HCT116 (cell line): ENCODE measurements at regions not wholly inside any gene's neighbourhood (a gene's known extent, or its start where the extent isn't known, plus 50 kb on each side); places are given as distances from the start of the nearest gene placed in this dataset.

Experiments used
- ATAC-seq: fragments of 200-7000 bp; cut with Tn5 transposase; 2 replicates; pipeline ENCODE4 v1.9.1; 2020; ENCODE audit warnings: mild to moderate bottlenecking, moderate library complexity
- BruUV-seq: library from RNA; stranded (reverse); fragments of 400-500 nt; replicated peaks from 2 replicates; lab custom pipeline; 2021; lab: Mats Ljungman, UMichigan
- CTCF ChIA-PET: fragments of 300-600 bp; sonication (Branson Sonifier 250); formaldehyde crosslinking; loops from one replicate; lab custom pipeline; 2021; ENCODE audit warnings: antibody characterized with exemption; lab: Charles Lee
- POLR2A ChIA-PET: fragments of 300-600, 350-600 bp; sonication (Branson Sonifier 250); formaldehyde crosslinking; loops from one replicate; lab custom pipeline; 2021; ENCODE audit warnings: antibody characterized with exemption; lab: Charles Lee
- RAD21 ChIA-PET, 2 experiments: fragments of 300-600 bp; sonication (Branson Sonifier 250); formaldehyde crosslinking; loops; one replicate each; lab custom pipeline; 2023; ENCODE audit warnings: low total read pairs in 2 of 2; ENCODE audit not compliant: uncharacterized antibody in 2 of 2, unreplicated experiment in 2 of 2, low non-redundant PET in 1 of 2; lab: Charles Lee
- DNase-seq: peaks from one replicate; pipeline ENCODE4 v3.0.0-alpha.2; 2010; ENCODE audit warnings: low read depth, low spot score
- H2AFZ ChIP-seq: fragments of 200-600 bp; shearing (Covaris generic), sonication (generic); 2 replicates; pipeline ENCODE4 v1.6.1; 2017; ENCODE audit warnings: low read depth, mixed run types, mixed read lengths, antibody characterized with exemption, low read length; ENCODE audit not compliant: poor library complexity, severe bottlenecking
- H3K27ac ChIP-seq: 2 replicates; pipeline ENCODE4 v1.5.1; 2012; ENCODE audit warnings: low read depth, low read length
- H3K27me3 ChIP-seq: fragments of 200-600 bp; sonication (generic); 2 replicates; pipeline ENCODE4 v1.6.1; 2016; ENCODE audit warnings: mixed run types, low read length, mixed read lengths; ENCODE audit not compliant: insufficient read depth
- H3K36me3 ChIP-seq, 2 experiments: fragments of 200-500 bp in 1 of 2; fragments of 200-600 bp in 1 of 2; sonication (Bioruptor generic) in 1 of 2; sonication (generic) in 1 of 2; 2 replicates each; pipeline versions ENCODE4 v1.5.1 to v1.6.1; 2014 to 2016; ENCODE audit warnings: low read length in 2 of 2, inconsistent platforms in 1 of 2, mixed read lengths in 1 of 2, mixed run types in 1 of 2; ENCODE audit not compliant: insufficient read depth in 2 of 2, control insufficient read depth in 1 of 2
- H3K4me1 ChIP-seq, 2 experiments: fragments of 200-600 bp in 1 of 2; sonication (generic) in 1 of 2; 2 replicates each; pipeline versions ENCODE4 v1.5.1 to v1.6.1; 2012 to 2017; ENCODE audit warnings: low read length in 2 of 2, inconsistent platforms in 1 of 2, mild to moderate bottlenecking in 1 of 2, mixed read lengths in 1 of 2, mixed run types in 1 of 2, moderate library complexity in 1 of 2; ENCODE audit not compliant: insufficient read depth in 2 of 2, control insufficient read depth in 1 of 2
- H3K4me2 ChIP-seq: fragments of 200-600 bp; sonication (generic); 2 replicates; pipeline ENCODE4 v1.6.1; 2017; ENCODE audit warnings: mixed run types, low read length, mixed read lengths
- H3K4me3 ChIP-seq, 2 experiments: fragments of 200-600 bp in 1 of 2; sonication (generic) in 1 of 2; replicated peaks in 1 of 2; 2 replicates each; pipeline ENCODE4 v1.5.1; 2011 to 2016; ENCODE audit warnings: low read length in 2 of 2, control low read depth in 1 of 2, low read depth in 1 of 2, mild to moderate bottlenecking in 1 of 2, mixed read lengths in 1 of 2, mixed run types in 1 of 2
- H3K79me2 ChIP-seq: fragments of 200-600 bp; sonication (generic); 2 replicates; pipeline ENCODE4 v1.6.1; 2017; ENCODE audit warnings: mild to moderate bottlenecking, mixed run types, low read length, moderate library complexity, mixed read lengths; ENCODE audit not compliant: insufficient read depth
- H3K9ac ChIP-seq: fragments of 200-600 bp; sonication (generic); 2 replicates; pipeline ENCODE4 v1.6.1; 2016; ENCODE audit warnings: low read length, mixed read lengths
- H3K9me2 ChIP-seq: fragments of 200-600 bp; sonication (generic), shearing (Covaris generic); 2 replicates; pipeline ENCODE4 v1.6.1; 2017; ENCODE audit warnings: mixed run types, mild to moderate bottlenecking, moderate library complexity; ENCODE audit not compliant: insufficient read depth
- H3K9me3 ChIP-seq, 2 experiments: fragments of 200-500 bp in 1 of 2; fragments of 200-600 bp in 1 of 2; sonication (Bioruptor generic) in 1 of 2; sonication (generic) in 1 of 2; 2 replicates each; pipeline ENCODE4 v1.6.1; 2014 to 2017; ENCODE audit warnings: low read length in 2 of 2, mixed read lengths in 2 of 2, inconsistent platforms in 1 of 2, low read depth in 1 of 2, mild to moderate bottlenecking in 1 of 2, mixed run types in 1 of 2, moderate library complexity in 1 of 2; ENCODE audit not compliant: control insufficient read depth in 1 of 2, insufficient read depth in 1 of 2
- H4K20me1 ChIP-seq: fragments of 200-600 bp; sonication (generic), shearing (Covaris generic); 2 replicates; pipeline ENCODE4 v1.6.1; 2017; ENCODE audit warnings: mixed run types, mild to moderate bottlenecking, moderate library complexity; ENCODE audit not compliant: insufficient read depth
- ATF3 ChIP-seq: IDR thresholded peaks from 2 replicates; pipeline ENCODE4 v1.6.1; 2012
- CBX3 ChIP-seq: IDR thresholded peaks from 2 replicates; pipeline ENCODE4 v1.6.1; 2012; ENCODE audit warnings: low read depth
- CEBPB ChIP-seq: IDR thresholded peaks from 2 replicates; pipeline ENCODE4 v1.6.1; 2012; ENCODE audit warnings: low read depth
- CTCF ChIP-seq, 3 experiments: fragments of 200-600 bp in 1 of 3; sonication (generic) in 1 of 3; IDR thresholded peaks in 2 of 3; conservative IDR thresholded peaks in 1 of 3; 2 replicates each; pipeline ENCODE4 v1.5.1; 2012 to 2017; ENCODE audit warnings: low read depth in 2 of 3, low read length in 2 of 3, antibody characterized with exemption in 1 of 3, borderline replicate concordance in 1 of 3, control low read depth in 1 of 3, mild to moderate bottlenecking in 1 of 3, mixed read lengths in 1 of 3, mixed run types in 1 of 3, moderate library complexity in 1 of 3; ENCODE audit not compliant: insufficient read depth in 1 of 3
- EGR1 ChIP-seq: IDR thresholded peaks from 2 replicates; pipeline ENCODE4 v1.6.1; 2012; ENCODE audit warnings: low read depth
- EZH2phosphoT487 ChIP-seq: fragments of 200-600 bp; IDR thresholded peaks from 2 replicates; pipeline ENCODE4 v1.6.1; 2018; ENCODE audit warnings: antibody characterized with exemption, borderline replicate concordance
- FOSL1 ChIP-seq: IDR thresholded peaks from 2 replicates; pipeline ENCODE4 v1.6.1; 2012; ENCODE audit warnings: low read depth
- JUND ChIP-seq: IDR thresholded peaks from 2 replicates; pipeline ENCODE4 v1.6.1; 2012
- MAX ChIP-seq: IDR thresholded peaks from 2 replicates; pipeline ENCODE4 v1.6.1; 2012
- POLR2A ChIP-seq: IDR thresholded peaks from 2 replicates; pipeline ENCODE4 v1.7.0; 2011; ENCODE audit warnings: borderline replicate concordance; ENCODE audit not compliant: insufficient read depth, insufficient read length; ENCODE audit errors: extremely low read depth
- REST ChIP-seq: IDR thresholded peaks from 2 replicates; pipeline ENCODE4 v1.6.1; 2012; ENCODE audit warnings: low read depth
- SIN3A ChIP-seq: IDR thresholded peaks from 2 replicates; pipeline ENCODE4 v1.6.1; 2012; ENCODE audit warnings: low read depth
- SRF ChIP-seq: IDR thresholded peaks from 2 replicates; pipeline ENCODE4 v1.6.1; 2012; ENCODE audit warnings: low read depth
- intact Hi-C: fragments of 100-400 bp; cut with micrococcal nuclease; formaldehyde crosslinking; loops from 2 replicates; pipeline ENCODE4 v1.10.0; 2022

- Histone ChIP-seq H3K79me2 (no peaks in the 10 kb centered on the region), H3K27me3 (0 out of 2 replicates have a peak, but pooled peaks cover 4% of the 10 kb centered on the region), H3K9ac (no peak overlapping the region), H4K20me1 (no peaks in the 10 kb centered on the region), H3K9me2 (no peaks in the 10 kb centered on the region), H3K36me3 (no peaks in the 10 kb centered on the region), H2AFZ (no peak overlapping the region), H3K27ac (no peak overlapping the region), H3K4me2 (no peak overlapping the region), H3K4me1 (no peaks in the 10 kb centered on the region), H3K9me3 (no peaks in the 10 kb centered on the region), H3K4me3 (no peak overlapping the region)
- no TSS peak for BruUV-seq
- RAD21 ChIA-PET, result no interaction called here
- no peak for DNase-seq
- no peak for ATAC-seq
- intact Hi-C loops, result no loop called here
- POLR2A ChIA-PET, result no interaction called here
- TF ChIP-seq POLR2A (no peak), MAX (no peak), EGR1 (no peak), SRF (no peak), EZH2phosphoT487 (no peak), CBX3 (no peak), FOSL1 (no peak), CTCF (IDR thresholded peaks at IDR 0.05 in 2 of 3, conservative IDR thresholded peaks at IDR 0.05 in 1 of 3; ENCODE audit: borderline replicate concordance in 1 of 3, insufficient read depth in 1 of 3, low read depth in 2 of 3, low read length in 2 of 3) (no peak), SIN3A (no peak), ATF3 (no peak), JUND (no peak), REST (no peak), CEBPB (no peak)
- CTCF ChIA-PET, result no interaction called here
These were observed 174.7 kb upstream of the MTNR1B start for GRCh38 chr11:92794783-92795182.
